DND-41 (cell line): ENCODE measurements at regions not wholly inside any gene's neighbourhood (a gene's known extent, or its start where the extent isn't known, plus 50 kb on each side); places are given as distances from the start of the nearest gene placed in this dataset.

ENCODE experiments used
- EZH2 ChIP-seq: IDR thresholded peaks from 3 replicates; pipeline ENCODE4 v1.6.1; 2012; ENCODE audit warnings: borderline replicate concordance, low read depth, mild to moderate bottlenecking, moderate library complexity, low read length, inconsistent platforms; ENCODE audit not compliant: severe bottlenecking
- TF ChIP-seq, protein P1 (sequence below): IDR thresholded peaks from 2 replicates; pipeline ENCODE4 v1.5.1; 2012; ENCODE audit warnings: borderline replicate concordance, low read length, moderate library complexity, mild to moderate bottlenecking; ENCODE audit not compliant: poor library complexity, severe bottlenecking; ENCODE audit errors: extremely low read depth

DNA sequence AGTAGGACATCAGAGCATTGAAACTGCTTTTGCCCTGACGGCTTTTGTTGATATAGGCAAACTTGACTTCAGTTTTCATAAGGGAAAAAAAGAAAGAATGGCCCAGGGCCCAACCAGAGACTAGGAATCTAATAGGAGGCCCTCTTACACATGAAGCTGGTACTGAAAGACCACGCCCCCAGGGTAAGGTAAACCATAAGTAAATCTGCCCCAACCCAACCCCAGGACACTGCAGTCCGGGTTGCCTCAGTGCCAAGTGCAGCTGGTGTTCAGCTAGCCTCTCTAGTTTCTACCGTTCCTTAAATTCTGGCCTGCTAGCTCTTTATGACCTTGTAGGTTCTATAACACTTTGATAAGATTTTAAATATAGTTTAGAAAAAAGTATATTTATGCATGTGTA, 136.7 kb downstream of the AQP9 start:
- TF ChIP-seq, protein P1, sequence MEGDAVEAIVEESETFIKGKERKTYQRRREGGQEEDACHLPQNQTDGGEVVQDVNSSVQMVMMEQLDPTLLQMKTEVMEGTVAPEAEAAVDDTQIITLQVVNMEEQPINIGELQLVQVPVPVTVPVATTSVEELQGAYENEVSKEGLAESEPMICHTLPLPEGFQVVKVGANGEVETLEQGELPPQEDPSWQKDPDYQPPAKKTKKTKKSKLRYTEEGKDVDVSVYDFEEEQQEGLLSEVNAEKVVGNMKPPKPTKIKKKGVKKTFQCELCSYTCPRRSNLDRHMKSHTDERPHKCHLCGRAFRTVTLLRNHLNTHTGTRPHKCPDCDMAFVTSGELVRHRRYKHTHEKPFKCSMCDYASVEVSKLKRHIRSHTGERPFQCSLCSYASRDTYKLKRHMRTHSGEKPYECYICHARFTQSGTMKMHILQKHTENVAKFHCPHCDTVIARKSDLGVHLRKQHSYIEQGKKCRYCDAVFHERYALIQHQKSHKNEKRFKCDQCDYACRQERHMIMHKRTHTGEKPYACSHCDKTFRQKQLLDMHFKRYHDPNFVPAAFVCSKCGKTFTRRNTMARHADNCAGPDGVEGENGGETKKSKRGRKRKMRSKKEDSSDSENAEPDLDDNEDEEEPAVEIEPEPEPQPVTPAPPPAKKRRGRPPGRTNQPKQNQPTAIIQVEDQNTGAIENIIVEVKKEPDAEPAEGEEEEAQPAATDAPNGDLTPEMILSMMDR, result no peak
- no peak for TF ChIP-seq EZH2
